HG02571 (cell line): ENCODE measurements at regions not wholly inside any gene's neighbourhood (a gene's known extent, or its start where the extent isn't known, plus 50 kb on each side); places are given as distances from the start of the nearest gene placed in this dataset.
A peak's percentile ranks its signal among the peaks of the same experiment; 100 is the strongest.

Experiments
- ATAC-seq: cut with Tn5 transposase; IDR thresholded peaks from one replicate; pipeline ENCODE4 v1.9.1; 2021; ENCODE audit warnings: mild to moderate bottlenecking, moderate library complexity; ENCODE audit not compliant: unreplicated experiment

GRCh38 chr13:84263354-84264069, 381.2 kb upstream of the SLITRK1 start:
- ATAC-seq: no peak

- no peak for ATAC-seq
These were observed 373.0 kb upstream of the SLITRK1 start for GRCh38 chr13:84255226-84255797.

GRCh38 chr13:84249463-84249862, 367.2 kb upstream of the SLITRK1 start:
- no peak for ATAC-seq

DNA sequence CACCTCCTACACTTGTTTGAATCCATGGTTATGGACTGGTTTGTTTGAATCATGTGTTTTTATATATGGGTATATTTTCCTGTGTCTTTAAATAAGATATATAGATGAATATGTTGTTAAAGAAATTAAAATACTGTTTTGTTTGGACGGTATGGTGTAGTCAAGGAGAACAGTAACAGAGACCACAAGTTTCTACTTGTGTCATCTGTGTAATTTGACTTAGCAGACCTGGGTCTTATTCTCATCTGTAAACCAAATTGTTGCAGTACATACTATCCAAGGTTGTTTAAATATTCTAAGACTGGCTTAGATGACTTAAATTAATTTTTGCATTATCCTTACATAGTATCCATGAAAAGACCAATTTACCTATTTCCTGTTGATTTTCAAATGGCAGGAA, 361.1 kb upstream of the SLITRK1 start:
- ATAC-seq: no peak

DNA sequence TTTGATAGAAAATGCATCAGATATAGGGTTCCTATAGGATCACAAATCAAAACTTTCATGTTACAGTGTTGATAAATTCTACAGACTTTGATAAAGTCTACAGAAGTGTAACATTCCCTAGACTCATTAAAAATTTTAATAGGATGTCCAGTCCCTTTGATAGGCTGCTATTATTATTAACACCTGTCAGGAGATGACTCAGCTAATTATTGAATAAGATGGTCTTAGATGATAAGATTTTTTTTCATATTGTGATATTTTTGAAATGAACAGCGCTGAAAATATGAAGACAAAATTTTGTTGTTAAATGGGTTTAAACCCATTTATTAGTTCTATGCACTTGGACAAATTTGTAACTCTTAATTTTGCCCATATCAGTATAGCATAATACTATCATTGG, 356.8 kb upstream of the SLITRK1 start:
- ATAC-seq: no peak

- ATAC-seq: no peak
These were observed 356.1 kb upstream of the SLITRK1 start for GRCh38 chr13:84238381-84238780.

DNA sequence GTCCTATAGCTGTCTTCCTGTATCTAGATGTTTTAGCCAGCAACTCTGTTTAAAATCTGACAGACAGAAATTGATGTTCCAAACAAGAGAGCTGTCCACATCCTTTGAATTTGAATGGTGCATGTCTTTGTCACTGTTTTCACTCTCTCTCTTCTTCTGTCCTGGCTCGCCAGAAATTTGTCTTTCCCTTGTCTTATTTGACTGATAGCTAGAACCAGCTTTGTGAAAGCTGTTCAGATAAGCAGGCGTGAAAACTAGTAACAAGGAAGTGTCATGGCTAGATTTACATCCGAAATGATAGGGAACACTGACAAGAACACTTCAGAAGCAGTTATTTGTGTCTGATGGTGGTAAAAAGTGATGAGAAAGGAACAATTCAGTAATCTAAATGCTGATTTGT, 354.9 kb upstream of the SLITRK1 start:
- no peak for ATAC-seq

DNA sequence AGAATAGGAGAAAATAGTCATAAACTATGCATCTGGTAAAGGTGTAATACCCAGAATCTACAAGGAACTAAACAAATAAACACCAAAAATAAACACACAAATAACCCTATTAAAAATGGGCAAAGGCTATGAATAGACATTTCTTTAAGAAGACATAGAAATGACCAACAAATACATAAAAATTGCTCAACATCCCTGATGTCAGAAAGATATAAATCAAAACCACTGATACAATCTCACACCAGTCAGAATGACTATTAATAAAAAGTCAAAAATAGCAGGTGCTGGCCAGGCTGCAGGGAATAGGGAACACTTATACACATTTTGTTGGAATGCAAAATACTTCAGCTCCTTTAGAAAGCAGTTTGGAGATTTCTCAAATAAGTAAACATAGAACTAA, 352.1 kb upstream of the SLITRK1 start:
- no peak for ATAC-seq

GRCh38 chr13:84230568-84230967, 348.3 kb upstream of the SLITRK1 start:
- no peak for ATAC-seq

DNA sequence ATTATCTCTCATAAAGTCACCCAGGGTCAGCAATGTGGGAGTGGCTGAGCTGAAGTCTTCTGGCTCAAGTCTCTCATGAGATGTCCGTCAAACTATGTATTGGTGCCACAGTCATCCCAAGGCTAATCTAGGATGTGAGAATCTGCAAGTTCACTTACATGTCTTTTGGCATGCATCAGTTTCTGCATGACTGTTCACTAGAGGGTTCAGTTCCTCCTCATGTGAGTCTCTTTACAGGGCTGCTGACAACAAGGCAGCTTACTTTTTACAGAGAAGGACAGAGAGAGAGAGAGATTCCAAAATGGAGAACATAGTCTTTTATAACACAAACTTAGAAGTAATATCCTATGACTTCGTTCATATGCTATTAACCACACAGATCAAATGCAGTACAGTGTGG, 328.8 kb upstream of the SLITRK1 start:
- no peak for ATAC-seq

DNA sequence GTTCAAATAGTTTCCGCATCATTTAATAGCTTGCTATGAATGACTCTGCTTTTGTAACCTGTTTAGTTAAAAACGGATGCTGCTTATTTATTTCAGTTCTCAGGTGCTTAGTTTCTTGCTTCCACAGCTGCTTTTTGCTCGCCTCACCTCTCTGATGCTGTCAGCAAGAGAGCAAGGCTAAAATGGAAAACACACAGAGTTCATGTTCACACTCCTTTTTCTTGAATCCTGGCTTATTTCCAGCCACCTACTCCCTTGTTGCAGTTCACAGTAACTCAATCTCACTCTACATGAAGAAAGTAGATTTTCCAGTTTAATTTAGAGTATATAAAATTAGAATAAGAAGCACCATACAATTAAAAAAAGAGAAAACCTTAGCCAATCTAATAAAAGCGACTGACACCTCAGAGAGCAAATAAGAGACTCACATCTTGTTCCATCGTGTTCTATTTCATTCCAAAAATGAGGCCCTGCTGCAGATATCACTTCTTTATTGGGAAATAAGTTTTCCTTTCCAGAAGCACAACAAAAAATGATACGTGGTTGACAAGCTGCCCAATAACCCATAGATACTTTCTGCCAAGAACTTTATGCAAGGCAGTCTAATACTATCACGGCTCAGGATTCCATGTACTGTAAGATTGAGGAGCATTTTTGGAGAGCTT, 326.1 kb upstream of the SLITRK1 start:
- ATAC-seq: no peak

- no peak for ATAC-seq
These were observed 325.2 kb upstream of the SLITRK1 start for GRCh38 chr13:84207509-84207908.

- no peak for ATAC-seq
These were observed 318.7 kb upstream of the SLITRK1 start for GRCh38 chr13:84200971-84201370.

- ATAC-seq: no peak
These were observed 309.9 kb upstream of the SLITRK1 start for GRCh38 chr13:84192125-84192524.

GRCh38 chr13:84191139-84191538, 308.9 kb upstream of the SLITRK1 start:
- no peak for ATAC-seq

GRCh38 chr13:84187626-84188025, 305.4 kb upstream of the SLITRK1 start:
- no peak for ATAC-seq

DNA sequence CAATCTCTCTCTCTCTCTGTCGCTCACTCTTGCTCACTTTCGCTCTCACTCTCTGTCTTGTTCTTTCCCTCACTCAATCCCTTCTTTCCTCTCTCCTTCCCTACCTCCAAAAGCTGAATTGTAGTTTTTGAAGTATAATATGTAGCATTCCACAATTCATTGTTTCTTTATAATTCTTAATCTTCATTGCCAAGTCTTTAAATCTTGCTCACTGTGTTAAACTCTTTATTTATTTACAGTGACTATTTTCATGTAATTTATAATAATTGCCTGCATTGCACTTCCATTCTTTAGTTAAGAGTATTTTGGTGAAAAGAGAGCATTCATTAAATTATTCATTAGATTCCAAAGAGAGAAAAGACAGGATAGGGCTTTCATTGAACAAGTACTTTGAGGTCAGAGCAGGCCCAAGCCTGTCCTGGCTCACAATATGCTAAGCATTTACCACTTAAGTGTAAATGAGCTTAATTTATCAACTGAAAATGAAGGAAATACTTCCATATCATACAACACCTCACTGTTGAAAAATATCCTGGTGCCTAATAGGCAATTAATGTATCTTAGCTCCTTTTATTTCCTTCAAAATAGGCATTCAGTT, 257.4 kb upstream of the SLITRK1 start:
- ATAC-seq: no peak

- peak; percentile 100 for ATAC-seq
These were observed 255.0 kb upstream of the SLITRK1 start for GRCh38 chr13:84137292-84137691.

GRCh38 chr13:84136582-84136981, 254.3 kb upstream of the SLITRK1 start:
- ATAC-seq: no peak

DNA sequence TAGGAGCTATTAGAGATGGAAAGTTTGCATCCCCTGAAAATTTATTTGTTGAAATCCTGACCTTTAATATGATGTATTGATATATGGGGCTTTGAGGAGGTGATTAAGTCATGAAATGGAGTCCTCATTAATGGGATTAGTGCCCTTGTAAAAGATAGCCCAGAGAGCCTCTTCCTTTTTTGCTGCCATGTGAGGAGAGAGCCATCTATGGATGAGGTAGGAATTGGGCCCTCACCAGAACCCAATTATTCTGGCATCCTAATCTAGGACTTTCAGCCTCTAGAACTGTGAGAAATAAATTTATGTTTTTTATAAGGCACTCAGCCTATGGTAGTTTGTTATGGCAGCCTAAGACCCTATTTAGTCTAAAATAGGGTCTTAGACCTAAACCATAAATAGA, 250.2 kb upstream of the SLITRK1 start:
- no peak for ATAC-seq

DNA sequence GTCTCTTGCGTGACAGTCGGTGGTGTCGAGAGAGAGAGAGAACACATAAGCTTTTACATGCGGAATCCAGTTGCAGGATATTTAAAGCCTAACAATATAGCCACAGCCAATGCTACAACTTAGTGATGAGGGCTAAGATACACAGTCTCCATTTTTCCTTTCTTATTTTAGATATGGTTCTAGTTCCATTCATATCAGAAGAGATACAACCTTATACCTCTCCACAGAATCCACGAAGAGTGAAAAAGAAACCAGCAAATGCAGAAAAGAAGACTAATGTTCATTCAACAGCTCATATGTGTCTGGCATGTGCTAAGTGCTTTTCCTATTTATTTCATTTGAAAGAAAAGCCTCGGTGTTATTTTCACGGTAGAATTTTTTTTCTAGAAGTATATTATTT, 249.0 kb upstream of the SLITRK1 start:
- no peak for ATAC-seq

DNA sequence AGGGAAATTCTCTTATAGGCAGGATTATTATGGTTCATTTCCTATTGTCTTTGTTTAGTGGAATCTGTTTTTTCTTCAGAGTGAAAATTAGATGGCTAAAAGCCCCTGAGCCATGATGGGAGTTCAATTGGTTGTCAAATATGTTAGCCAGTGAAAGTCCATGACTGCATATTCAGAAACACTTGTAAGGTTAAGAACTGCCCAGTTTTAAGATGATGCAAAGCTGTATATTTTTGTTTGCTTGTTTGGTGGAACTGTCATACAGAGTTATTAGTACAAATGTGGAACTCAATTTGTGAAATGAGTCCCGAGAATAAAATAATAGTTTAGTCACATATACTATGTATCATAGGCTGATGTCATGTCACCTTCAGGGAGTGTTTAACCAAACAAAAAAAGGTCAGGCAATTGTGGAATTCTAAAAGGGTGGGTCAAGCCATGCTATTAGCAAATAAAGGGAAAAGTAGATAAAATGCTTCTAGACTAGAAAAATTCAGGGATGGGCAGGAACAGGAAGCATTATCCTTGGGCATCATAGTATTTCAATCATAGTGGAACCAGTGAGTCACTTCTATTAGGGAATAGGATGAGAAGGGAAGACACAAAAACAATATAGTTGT, 248.3 kb upstream of the SLITRK1 start:
- ATAC-seq: no peak
